Hypothalamus (tissue), 51 donors: ENCODE measurements at regions not wholly inside any gene's neighbourhood (a gene's known extent, or its start where the extent isn't known, plus 50 kb on each side); places are given as distances from the start of the nearest gene placed in this dataset.
"Not testable (repeated sequence)": the region's sequence is repeated elsewhere in the genome, so short reads cannot be mapped to it uniquely, and the experiment has no call there.

ENCODE experiments used
- DNase-seq, 51 donors: peaks; one replicate each; lab custom pipeline; 2025; lab: John Stamatoyannopoulos, UW

- not testable (repeated sequence) for DNase-seq
Observed at GRCh38 chr4:131762234-131762633, 1386.9 kb upstream of the PCDH10 start.

- DNase-seq: no peak
Observed at GRCh38 chr4:131764730-131765129, 1384.4 kb upstream of the PCDH10 start.

- not testable (repeated sequence) for DNase-seq
Observed at GRCh38 chr4:131774382-131774781, 1374.7 kb upstream of the PCDH10 start.

- DNase-seq: not testable (repeated sequence)
Observed at GRCh38 chr4:131810565-131810964, 1338.5 kb upstream of the PCDH10 start.
